Parathyroid adenoma (tissue), 2 donors: ENCODE measurements at regions not wholly inside any gene's neighbourhood (a gene's known extent, or its start where the extent isn't known, plus 50 kb on each side); places are given as distances from the start of the nearest gene placed in this dataset.

Source experiments
- H2AFZ ChIP-seq: fragments of 300-600 bp; sonication (generic); one replicate; pipeline ENCODE4 v1.7.0; 2017; ENCODE audit warnings: antibody characterized with exemption, mild to moderate bottlenecking
- H3K27ac ChIP-seq: fragments of 300-600 bp; sonication (generic); one replicate; pipeline ENCODE4 v1.7.0; 2017
- H3K27me3 ChIP-seq: fragments of 300-600 bp; sonication (generic); one replicate; pipeline ENCODE4 v1.7.0; 2017; ENCODE audit warnings: low read length; ENCODE audit not compliant: control insufficient read depth, insufficient read depth
- H3K36me3 ChIP-seq: fragments of 300-600 bp; sonication (generic); one replicate; pipeline ENCODE4 v1.7.0; 2017; ENCODE audit warnings: low read length; ENCODE audit not compliant: control insufficient read depth, insufficient read depth
- H3K4me1 ChIP-seq: fragments of 300-600 bp; sonication (generic); one replicate; pipeline ENCODE4 v1.7.0; 2017; ENCODE audit warnings: control low read depth
- H3K4me2 ChIP-seq: fragments of 300-600 bp; sonication (generic); one replicate; pipeline ENCODE4 v1.7.0; 2017; ENCODE audit warnings: low read length
- H3K4me3 ChIP-seq: fragments of 300-600 bp; sonication (generic); one replicate; pipeline ENCODE4 v1.7.0; 2017; ENCODE audit warnings: low read depth, low read length
- H3K79me2 ChIP-seq: fragments of 300-600 bp; sonication (generic); one replicate; pipeline ENCODE4 v1.7.0; 2017; ENCODE audit warnings: control low read depth
- H3K9ac ChIP-seq: fragments of 300-600 bp; sonication (generic); one replicate; pipeline ENCODE4 v1.7.0; 2017; ENCODE audit warnings: mild to moderate bottlenecking
- H3K9me3 ChIP-seq: fragments of 300-600 bp; sonication (generic); one replicate; pipeline ENCODE4 v1.7.0; 2017; ENCODE audit warnings: low read length; ENCODE audit not compliant: control insufficient read depth
- TF ChIP-seq, protein P1 (sequence below): fragments of 300-600 bp; sonication (generic); IDR thresholded peaks from one replicate; pipeline ENCODE4 v1.7.0; 2017; ENCODE audit warnings: antibody characterized with exemption, mild to moderate bottlenecking
- donor health status: primary hyperparathyroidism.

GRCh38 chr2:239684271-239684810 is 283.5 kb upstream of the HDAC4 start:
- TF ChIP-seq, protein P1, sequence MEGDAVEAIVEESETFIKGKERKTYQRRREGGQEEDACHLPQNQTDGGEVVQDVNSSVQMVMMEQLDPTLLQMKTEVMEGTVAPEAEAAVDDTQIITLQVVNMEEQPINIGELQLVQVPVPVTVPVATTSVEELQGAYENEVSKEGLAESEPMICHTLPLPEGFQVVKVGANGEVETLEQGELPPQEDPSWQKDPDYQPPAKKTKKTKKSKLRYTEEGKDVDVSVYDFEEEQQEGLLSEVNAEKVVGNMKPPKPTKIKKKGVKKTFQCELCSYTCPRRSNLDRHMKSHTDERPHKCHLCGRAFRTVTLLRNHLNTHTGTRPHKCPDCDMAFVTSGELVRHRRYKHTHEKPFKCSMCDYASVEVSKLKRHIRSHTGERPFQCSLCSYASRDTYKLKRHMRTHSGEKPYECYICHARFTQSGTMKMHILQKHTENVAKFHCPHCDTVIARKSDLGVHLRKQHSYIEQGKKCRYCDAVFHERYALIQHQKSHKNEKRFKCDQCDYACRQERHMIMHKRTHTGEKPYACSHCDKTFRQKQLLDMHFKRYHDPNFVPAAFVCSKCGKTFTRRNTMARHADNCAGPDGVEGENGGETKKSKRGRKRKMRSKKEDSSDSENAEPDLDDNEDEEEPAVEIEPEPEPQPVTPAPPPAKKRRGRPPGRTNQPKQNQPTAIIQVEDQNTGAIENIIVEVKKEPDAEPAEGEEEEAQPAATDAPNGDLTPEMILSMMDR = no peak
- no peaks in the 10 kb centered on the region for H3K4me1 ChIP-seq
- H3K4me2 ChIP-seq = no peak overlapping the region
- H2AFZ ChIP-seq = no peak overlapping the region
- no peaks in the 10 kb centered on the region for H3K27me3 ChIP-seq
- no peak overlapping the region for H3K27ac ChIP-seq
- H3K79me2 ChIP-seq = no peaks in the 10 kb centered on the region
- H3K36me3 ChIP-seq = no peaks in the 10 kb centered on the region
- no peak overlapping the region for H3K4me3 ChIP-seq
- no peak overlapping the region for H3K9ac ChIP-seq
- H3K9me3 ChIP-seq = no peaks in the 10 kb centered on the region

GRCh38 chr2:239682518-239682917 is 281.7 kb upstream of the HDAC4 start:
- H3K4me3 ChIP-seq = no peak overlapping the region

DNA sequence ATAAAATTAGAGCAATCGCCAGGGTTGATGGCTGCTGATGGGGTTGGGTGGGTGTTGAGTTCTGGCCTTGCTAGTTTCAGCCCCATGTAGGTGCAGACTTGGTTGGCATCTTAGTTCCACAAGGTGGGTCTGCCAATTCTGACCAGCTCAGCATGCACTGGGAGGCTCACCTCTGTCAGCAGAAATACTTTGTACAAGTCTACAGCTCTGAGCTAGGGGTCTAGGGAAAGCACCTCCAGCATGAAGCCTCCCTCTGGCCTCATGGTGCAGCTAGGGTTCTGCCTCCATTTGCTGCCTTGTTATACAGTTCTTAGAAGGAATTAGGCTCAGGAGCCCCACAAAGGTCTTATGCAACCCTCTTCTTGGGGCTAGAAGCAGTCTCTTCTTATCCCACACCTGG is 278.9 kb upstream of the HDAC4 start:
- Histone ChIP-seq H3K9ac (no peak overlapping the region), H3K4me1 (no peaks in the 10 kb centered on the region), H3K36me3 (no peaks in the 10 kb centered on the region), H3K27me3 (no peaks in the 10 kb centered on the region), H3K79me2 (no peaks in the 10 kb centered on the region), H3K9me3 (no peaks in the 10 kb centered on the region), H3K4me2 (no peak overlapping the region), H2AFZ (no peak overlapping the region), H3K27ac (no peak overlapping the region), H3K4me3 (no peak overlapping the region)
- TF ChIP-seq, protein P1 = no peak

More at GRCh38 chr2:239682518-239682917, 281.7 kb upstream of the HDAC4 start:
- Histone ChIP-seq H3K9ac (no peak overlapping the region), H3K27ac (no peak overlapping the region), H3K27me3 (no peaks in the 10 kb centered on the region), H3K4me1 (no peaks in the 10 kb centered on the region), H3K4me2 (no peak overlapping the region), H2AFZ (no peak overlapping the region), H3K9me3 (no peaks in the 10 kb centered on the region), H3K79me2 (no peaks in the 10 kb centered on the region), H3K36me3 (no peaks in the 10 kb centered on the region)
- TF ChIP-seq, protein P1 = no peak

GRCh38 chr2:239678666-239679296 is 278.0 kb upstream of the HDAC4 start:
- no peaks in the 10 kb centered on the region for H3K27me3 ChIP-seq
- H3K4me3 ChIP-seq = no peak overlapping the region
- no peaks in the 10 kb centered on the region for H3K79me2 ChIP-seq
- H2AFZ ChIP-seq = no peak overlapping the region
- H3K9ac ChIP-seq = no peak overlapping the region
- no peaks in the 10 kb centered on the region for H3K9me3 ChIP-seq
- H3K36me3 ChIP-seq = no peaks in the 10 kb centered on the region
- no peak overlapping the region for H3K4me2 ChIP-seq
- no peak overlapping the region for H3K27ac ChIP-seq
- no peaks in the 10 kb centered on the region for H3K4me1 ChIP-seq
- TF ChIP-seq, protein P1 = no peak

DNA sequence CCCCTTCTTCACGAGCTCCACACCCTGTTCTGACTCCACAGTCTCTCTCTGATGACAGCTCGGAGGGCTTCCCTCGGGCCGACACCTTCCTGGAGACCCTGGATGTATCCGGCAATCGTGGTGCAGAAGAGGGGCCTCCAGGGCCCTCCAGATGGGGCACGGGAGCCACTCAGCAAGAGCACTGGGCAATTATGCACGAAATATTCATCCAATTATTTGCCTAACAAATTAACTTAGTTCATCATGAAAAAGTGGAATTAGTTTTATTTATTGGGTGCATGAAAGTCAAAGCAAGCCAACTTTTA is 277.3 kb upstream of the HDAC4 start:
- no peaks in the 10 kb centered on the region for H3K9me3 ChIP-seq
- no peak overlapping the region for H2AFZ ChIP-seq

More for the DNA sequence above, 277.3 kb upstream of the HDAC4 start:
- no peaks in the 10 kb centered on the region for H3K27me3 ChIP-seq
- H3K4me2 ChIP-seq = no peak overlapping the region
- no peak overlapping the region for H3K9ac ChIP-seq
- no peak overlapping the region for H3K27ac ChIP-seq
- no peaks in the 10 kb centered on the region for H3K79me2 ChIP-seq
- H3K36me3 ChIP-seq = no peaks in the 10 kb centered on the region
- no peak overlapping the region for H3K4me3 ChIP-seq
- H3K4me1 ChIP-seq = no peaks in the 10 kb centered on the region
- TF ChIP-seq, protein P1 = no peak
